HCEC 1CT (cell line): ENCODE measurements at regions not wholly inside any gene's neighbourhood (a gene's known extent, or its start where the extent isn't known, plus 50 kb on each side); places are given as distances from the start of the nearest gene placed in this dataset.
"Not testable (repeated sequence)": the region's sequence is repeated elsewhere in the genome, so short reads cannot be mapped to it uniquely, and the experiment has no call there.

ENCODE experiments used
- DNase-seq: peaks from one replicate; pipeline ENCODE4 v3.0.0-alpha.2; 2017

DNA sequence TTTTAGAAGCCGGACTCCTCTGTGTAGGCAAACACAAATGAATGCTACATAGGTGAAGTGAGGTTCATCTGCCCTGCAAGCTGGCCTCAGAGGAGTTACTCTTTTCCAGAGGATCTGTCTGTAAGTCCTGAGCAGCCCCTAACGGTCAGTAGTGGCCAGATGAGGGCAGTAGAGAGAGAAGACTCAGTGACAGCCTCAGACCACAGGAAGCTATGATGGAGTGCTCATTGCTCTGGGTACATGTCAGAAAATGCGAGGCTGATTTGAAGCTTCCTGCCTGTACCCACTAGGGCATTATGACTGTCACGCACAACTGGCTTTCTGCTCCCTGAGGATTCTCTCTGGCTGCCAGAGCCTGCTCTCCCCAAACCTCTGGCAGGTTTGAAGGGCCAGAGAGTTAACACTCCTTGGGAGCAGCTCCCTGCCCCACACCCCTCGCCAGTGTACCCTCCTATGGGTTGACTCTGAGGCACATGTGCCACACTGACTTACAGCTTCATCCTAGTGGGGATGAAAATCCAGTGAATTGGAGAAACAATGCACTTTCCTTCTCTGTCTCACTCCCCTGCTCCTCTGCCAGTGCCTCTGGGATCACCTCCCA is 141.5 kb downstream of the GABRG2 start:
- DNase-seq = no peak

DNA sequence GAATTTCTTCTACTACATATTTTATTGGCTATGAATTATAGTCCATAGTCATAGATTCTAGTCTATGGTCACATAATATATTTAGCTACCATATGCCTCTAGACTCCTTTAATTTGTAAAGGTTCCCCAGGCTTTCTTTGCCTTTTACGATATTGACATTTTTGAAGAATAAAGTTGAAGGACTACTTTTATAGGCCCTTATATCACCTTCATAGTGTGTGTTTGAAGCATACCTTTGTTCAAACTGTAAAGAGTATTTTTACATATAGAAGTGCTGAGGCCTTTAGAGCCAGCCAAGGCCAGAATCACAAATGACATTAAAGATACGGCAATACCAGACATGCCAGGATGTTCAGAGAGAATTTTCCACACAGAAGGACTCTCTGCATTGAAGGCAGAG is 147.0 kb downstream of the GABRG2 start:
- no peak for DNase-seq

DNA sequence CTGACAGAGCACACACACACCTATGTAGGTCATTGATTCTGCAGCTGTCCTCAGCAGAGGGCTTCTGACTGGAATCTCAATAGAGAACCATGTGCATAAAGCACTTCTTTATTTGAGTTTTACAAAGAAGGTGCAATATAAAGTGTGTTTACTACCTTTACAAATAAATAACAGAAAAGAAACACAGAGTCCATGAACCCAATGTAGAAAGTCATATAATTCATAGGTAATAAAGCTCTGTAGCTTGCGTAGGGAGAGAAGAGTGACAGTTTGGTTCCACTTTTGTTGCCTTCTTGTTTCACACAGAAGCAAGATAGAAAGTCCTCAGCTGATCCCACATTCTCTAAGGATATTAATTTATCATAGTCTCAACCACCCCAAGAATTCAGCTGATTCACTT is 149.5 kb downstream of the GABRG2 start:
- DNase-seq = no peak

DNA sequence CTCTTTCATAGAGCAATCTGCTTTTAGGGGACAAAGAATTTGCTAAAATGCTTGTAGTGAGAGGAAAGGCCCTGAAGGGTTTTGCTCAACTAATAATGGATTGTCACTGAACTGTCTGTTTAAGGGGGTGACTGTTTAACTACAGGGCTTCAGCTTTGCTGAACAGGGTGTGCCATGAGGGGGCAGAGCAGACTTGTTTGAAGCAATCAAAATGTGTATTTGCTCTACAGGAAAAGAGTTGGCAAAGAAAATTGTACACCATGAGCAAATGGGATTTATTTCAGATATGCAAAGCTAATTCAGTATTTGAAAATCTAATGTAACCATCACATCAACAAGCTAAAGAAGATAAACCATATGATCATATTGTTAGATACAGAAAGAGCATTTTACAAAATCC is 154.3 kb downstream of the GABRG2 start:
- no peak for DNase-seq

DNA sequence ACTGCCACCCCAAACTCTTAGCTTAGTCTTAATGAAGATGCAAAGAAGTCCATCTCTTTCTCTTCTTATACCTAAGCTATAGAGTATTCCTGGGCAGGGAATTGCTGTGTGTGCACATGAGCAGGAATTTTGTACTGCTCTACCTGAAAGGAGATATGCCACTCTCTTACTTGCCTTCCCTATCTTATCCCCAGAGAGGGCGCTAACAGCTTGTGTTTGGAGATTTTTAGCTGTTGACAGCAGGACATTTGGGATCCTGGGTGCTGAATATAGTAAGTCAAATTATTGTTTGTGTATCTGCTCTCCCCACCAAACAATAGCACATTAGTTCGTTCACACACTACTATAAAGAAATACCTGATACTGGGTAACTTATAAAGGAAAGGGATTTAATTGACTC is 159.5 kb downstream of the GABRG2 start:
- no peak for DNase-seq

DNA sequence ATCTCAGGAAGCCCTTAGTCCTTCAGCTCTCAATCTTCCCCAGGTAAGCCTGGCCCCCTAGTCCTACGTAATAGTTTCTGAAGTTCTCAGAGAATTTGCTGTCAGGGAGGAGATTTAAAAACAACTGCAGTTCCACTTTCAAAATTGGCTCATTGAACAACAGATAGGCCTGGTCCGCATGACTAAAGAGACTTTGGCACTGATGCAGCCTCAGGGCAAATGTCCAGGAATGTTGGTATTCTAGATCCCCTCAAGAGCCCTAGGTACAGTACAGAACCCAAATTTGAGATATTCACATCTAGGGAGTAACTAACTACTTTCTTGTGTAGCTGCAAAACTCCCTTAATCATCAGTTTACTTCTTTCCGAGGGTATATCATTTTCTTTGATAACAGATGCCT is 162.8 kb downstream of the GABRG2 start:
- no peak for DNase-seq

DNA sequence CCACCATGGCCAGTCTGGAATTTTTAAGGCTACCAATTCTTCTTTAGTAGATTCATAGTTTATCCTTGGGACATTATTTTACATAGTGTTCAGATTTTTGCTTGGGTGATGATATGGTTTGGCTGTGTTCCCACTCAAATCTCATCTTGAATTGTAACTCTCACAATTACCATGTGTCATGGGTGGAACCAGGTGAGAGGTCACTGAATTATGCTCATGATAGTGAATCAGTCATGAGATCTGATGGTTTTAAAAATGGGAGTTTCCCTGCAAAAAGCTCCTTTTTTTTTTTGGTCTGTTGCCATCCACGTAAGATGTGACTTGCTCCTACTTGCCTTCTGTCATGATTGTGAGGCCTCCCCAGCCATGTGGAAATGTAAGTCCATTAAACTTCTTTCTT is 163.9 kb downstream of the GABRG2 start:
- no peak for DNase-seq

DNA sequence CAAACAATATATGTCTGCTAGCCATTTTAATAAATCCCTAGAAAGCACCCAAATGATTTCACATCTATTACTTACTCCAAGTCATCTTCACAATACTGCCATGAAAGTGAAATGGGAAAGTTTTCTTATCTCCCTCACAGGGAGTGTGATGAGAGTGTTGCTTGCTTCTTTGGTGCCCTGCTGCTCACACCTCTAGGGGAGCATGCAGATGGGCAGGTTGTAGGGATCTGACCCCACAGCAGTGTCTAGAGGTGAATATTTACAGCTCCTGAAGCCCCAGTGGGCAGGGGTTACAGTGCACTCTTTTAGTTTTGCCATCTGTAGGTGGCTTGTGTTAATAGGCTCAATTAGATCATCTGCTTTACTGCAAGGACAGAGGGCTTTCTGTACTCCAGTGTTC is 173.2 kb downstream of the GABRG2 start:
- DNase-seq = no peak

DNA sequence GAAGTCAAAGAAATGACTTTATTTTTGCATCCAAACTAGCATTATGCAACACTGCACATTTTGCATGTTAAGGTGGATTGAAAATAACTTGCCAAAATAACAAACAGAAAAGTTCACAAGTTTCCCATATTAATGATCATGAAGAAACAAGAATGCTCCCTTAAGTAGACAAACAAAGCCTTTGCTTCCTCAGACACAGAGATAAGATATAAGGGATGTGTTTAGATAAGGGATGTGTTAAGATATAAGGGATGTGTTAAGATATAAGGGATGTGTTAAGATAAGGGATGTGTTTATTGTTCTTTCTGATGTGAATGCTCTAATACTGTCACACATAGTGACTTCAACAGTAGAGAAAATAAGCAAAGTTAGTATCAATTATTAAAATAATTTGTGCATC is 174.8 kb downstream of the GABRG2 start:
- no peak for DNase-seq

DNA sequence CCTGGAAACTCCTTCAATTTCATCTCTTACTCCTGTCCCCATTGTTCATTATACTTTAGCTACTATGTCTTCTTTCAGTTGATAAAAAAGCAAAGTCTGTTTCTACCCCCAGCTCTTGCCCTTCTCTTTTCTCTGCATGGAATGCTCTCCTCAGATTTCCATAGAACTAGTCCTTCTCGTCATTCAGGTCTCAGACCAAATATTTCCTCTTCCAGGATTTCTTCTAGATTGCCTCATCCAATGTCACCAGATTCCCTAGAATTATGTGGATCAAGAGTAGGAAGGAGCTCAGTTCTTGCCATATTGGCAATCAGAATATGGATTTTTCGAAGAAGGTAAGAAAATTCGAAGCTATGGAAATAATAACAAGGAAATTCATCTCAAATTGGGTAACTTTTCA is 176.1 kb downstream of the GABRG2 start:
- no peak for DNase-seq

DNA sequence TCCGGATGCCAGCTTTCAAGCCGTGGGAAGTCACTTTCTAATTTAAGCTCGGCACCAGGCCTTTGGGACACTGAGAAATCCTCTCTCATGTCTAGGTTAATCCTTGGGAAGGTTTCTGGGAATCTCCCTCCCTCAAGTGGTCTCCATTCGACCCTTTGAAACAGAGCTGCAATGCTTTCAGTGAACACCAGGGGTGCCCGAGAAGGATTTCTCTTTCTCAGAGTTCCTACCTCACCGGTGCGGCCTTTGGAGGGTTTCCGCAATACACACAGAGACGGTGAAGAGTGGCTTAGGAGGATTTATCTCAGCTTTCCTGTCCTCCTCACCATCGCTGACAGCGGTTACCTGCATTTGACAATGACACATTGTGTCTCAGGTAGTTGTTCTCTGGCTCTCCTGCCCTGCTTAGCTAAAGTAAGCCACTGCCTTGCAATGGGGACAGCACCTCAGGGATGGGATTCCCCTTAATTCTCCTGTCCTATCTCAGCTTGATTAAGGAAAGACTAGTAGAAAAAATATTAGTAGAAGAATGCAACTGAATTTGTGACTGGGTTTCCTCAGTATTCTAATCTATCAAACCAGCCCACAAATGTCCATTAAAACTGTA is 180.6 kb downstream of the GABRG2 start:
- no peak for DNase-seq

DNA sequence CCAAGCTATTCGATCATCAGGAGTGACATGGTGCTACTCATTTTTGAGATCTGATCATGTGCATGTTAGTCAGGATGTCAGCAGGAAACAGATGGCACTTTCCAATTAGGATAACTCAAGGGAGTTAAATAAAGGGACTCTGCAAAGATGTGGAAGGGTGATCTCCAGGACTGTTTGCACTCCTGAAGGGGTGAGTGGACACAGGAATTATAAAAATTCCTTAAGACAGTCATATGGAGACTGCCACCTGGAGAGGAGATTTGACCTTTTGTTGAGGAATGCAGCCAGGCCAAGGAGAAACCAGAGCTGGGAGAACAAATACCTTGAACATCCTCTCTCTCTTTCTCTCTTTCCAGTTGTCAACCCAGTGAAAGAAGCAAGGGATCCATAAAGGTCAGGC is 189.1 kb downstream of the GABRG2 start:
- no peak for DNase-seq

DNA sequence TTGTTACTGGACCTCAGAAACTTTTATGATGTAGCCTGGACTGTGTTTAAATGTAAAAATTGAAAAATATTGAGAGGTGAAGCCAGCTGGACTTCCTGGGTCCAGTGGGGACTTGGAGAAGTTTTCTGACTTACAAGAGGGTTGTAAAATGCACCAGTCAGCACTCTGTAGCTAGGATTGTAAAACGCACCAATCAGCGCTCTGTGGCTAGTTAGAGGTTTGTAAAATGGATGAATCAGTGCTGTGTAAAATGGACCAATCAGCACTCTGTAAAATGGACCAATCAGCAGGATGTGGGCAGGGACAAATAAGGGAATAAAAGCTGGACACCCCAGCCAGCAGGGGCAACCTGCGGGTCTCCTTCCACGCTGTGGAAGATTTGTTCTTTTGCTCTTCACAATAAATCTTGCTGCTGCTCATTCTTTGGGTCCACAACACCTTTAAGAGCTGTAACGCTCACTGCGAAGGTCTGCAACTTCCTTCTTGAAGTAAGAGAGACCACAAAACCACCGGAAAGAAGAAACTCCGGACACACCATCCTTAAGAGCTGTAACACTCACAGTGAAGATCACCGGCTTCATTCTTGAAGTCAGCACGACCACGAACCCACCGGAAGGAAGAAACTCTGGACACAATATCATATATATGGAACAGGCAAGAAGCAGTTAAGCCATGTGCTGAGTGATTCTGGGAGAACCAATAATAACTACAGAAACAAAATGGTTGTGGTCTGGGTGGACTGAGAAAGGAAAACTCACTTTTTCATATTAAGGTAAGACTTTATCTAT is 201.3 kb downstream of the GABRG2 start:
- no peak for DNase-seq

DNA sequence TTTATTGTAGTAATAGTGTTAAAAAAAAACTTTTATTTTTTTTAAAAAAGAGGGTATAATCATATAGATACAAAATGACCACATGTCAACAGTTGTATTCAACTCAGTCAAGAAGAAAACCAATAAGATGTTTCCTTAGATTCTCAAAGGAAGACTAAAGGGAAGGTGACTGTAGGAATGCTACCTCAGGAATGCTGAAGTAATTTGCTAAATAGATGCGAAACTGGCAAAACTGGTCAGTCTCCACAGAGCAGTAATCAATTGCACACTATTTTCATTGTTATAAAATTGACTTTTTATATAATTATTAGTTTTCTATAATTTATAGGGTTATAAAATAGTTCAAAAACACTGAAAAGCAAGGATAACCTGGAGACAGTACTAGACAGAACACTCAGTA is 204.8 kb downstream of the GABRG2 start:
- DNase-seq = no peak

DNA sequence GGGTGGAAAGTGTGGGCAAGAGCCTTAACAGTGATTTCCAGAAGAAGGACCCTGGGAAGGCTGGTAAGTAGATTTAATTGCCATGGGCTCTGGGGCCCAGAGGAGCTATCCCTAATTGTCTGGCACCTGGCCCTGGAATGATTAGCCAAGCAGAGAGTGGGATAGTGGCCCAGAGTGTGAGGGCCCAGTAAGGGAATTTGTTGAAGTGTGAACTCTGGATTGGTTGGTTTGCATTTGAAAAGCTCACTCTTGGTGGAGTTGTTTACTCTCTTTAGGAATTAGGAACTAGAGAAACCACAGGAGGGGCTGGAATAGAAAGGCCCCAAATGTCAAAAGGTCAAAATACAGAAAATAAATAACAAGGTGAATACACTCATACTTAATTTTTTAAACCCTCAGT is 207.1 kb downstream of the GABRG2 start:
- no peak for DNase-seq

DNA sequence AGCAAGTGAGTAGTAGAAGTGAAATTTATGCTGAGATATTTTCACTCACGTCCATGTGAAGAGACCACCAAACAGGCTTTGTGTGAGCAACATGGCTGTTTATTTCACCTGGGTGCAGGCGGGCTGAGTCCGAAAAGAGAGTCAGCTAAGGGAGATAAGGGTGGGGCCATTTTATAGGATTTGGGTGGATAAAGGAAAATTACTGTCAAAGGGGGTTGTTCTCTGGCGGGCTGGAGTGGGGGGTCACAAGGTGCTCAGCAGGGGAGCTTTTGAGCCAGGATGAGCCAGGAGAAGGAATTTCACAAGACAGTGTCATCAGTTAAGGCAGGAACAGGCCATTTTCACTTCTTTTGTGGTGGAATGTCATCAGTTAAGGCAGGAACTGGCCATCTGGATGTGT is 207.8 kb downstream of the GABRG2 start:
- DNase-seq = not testable (repeated sequence)

DNA sequence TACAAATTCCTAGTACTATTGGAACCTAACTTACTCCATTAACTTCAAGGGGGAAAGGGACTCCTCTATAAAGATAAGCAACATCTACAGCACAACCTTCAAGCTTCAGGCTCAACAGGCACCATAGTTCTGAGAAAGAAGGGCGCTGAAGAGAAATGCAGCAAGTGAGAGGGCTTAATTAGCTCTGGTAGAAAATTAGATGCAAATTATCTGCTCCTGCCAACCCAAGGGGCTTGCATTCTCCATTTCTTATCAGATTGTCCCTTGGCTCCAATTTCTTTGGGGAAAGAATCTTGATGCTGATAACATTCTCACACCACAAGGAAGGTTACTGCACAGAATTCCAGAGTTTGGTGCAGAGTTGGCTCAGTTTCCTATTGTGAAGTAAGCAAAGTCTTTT is 214.6 kb downstream of the GABRG2 start:
- no peak for DNase-seq

DNA sequence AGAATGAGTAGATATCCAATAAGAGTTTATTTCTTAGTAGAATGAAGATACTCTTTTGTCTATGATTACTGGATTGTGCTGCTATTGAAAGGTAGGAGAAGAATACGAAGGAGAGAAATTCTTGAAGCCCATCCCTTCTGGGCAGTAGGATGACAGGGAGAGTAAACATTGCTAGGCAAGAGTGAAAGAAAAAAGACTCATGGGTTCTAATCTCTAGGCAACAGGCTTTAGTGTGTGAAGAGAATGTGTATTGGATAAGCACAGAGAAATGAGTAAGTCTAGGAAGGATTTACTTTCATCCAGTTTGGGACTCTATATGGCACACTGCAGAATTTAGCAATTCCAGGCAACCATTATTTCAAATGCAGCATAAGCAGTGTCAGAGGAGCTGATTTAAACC is 216.0 kb downstream of the GABRG2 start:
- DNase-seq = no peak

DNA sequence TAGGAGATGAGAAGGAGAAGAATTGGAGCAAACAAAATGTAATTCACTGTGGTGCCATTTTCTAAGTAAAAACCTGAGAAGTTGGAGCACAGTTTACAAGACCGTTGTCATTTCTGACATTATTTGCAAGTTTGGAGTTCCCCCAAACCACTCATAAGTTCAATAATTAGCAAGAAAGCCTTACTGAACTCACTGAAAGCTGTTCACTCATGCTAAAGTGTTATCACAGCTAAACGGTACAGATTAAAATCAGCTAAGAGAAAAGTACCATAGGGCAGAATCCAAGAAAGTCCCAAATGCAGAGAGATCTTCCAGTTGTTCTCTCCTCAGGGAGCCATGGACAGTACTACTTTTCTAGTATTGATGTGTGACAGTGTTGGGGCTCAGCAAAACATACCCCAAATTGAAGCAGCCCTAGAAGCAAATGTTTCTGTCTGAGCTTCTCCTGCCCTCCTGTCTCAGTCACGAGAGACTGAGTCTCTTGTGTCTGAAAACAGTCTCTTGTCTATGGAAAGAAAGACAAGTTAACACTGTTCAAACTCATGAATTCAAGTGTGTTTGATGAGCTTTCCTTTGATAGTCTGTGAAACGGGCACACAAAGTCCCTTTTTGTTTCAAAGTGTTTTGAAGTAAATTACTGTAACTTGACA is 221.2 kb downstream of the GABRG2 start:
- DNase-seq = no peak

DNA sequence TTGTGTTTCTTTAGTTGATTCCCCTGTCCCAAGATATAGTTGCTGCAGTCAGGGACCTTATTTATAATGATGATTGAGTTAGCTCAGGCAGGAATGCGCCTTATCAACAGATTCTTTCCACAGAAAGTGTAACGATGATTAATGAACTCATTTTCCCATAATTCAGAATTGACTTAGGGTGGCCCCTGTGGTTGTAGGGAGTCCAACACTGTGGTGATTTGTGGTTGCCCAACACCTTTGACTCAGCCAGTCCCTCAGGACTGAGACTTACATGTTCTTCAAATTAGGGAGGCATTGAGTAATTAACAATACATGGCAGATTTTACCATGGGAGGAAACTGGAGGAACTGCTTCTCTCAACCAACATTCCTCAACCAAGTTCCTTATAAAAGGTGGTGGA is 221.9 kb downstream of the GABRG2 start:
- no peak for DNase-seq

DNA sequence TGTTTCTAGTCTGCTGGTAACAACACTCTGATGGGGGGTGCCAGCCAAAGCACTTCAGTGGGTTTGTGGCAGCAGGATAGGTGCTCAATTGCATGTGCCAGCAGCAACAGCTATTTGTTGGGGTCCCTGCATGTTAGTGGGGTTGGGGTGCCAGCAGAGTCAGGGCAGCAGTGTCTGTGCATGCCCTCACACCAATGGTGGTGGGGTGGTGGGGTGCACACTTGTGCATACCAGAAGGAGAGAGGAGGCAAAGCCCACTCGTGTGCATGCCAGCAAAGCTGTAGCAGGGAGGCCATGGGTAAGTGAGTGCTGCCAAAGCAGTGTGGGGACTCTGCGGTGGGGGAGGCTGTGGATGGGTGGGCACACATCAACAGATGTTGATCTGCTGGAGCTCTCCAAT is 232.2 kb downstream of the GABRG2 start:
- no peak for DNase-seq

DNA sequence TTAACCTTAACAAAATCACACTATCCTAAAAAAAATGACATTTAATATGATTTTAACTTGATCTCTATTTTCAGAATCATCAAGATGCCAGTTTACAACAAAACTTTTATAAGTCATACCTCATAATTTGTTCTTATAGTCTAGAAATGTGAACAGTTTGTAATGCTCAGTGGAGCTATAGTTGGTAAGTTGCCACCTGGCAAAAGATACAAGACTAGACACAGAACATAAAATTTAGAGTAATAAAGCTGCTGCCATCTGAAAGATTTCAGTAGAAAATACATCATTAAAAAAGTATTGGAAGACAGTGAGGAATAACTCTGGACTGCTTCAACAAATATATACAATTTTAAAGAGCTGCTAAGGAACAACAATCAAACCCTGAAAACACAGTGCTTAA is 233.8 kb downstream of the GABRG2 start:
- DNase-seq = no peak

DNA sequence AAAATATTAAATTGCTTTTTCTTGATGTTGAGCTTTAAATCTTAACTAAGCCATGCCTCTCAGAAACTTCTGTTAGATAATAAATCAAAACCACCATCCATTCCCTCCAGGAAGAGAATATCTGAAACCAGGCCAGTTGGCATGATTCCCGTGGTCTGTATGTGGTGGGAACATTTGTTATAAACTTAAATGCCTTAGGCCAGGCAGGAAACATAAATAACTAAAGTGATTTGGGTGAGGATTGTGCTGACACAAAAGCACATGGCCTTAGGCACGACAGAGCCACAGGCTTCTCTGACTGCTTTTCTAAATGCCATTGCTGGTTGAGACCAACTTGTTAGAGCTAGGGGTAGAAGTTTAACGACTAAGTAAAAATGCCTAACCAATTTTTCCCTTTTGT is 255.9 kb downstream of the GABRG2 start:
- DNase-seq = no peak

DNA sequence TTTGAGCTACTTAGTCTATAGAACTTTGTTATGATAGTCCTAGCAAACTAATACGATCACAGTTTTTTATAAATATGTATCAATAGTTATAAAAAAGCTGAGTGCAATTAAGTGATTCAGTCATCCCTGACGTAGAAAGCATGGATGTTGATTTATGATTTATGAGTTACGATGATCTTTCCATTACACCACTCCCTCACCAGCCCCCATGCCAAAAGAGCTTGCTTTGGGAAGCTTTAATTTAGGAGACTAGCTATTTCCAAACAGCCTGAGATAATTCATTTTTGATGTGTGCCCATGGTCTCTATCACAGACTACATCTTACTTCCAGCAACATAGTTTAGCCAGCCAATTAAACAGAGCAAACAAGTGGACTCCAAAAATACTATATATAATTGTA is 256.8 kb downstream of the GABRG2 start:
- no peak for DNase-seq
